Body of pancreas (tissue), 4 donors: ENCODE measurements at regions not wholly inside any gene's neighbourhood (a gene's known extent, or its start where the extent isn't known, plus 50 kb on each side); places are given as distances from the start of the nearest gene placed in this dataset.

ENCODE experiments used
- ATAC-seq: fragments of 150-250 bp; one replicate; pipeline ENCODE4 v1.9.1; 2016
- DNase-seq, 4 donors: peaks; one replicate each; pipeline ENCODE4 v3.0.0-alpha.2; 2019
- H3K27ac ChIP-seq, 4 donors: fragments of 200-600 bp; sonication (generic); 1 replicate in 3 of 4; 2 replicates in 1 of 4; pipeline versions ENCODE4 v1.5.1 to v1.6.1; 2016 to 2019; ENCODE audit warnings: mild to moderate bottlenecking in 1 of 4, mixed read lengths in 1 of 4, moderate library complexity in 1 of 4
- H3K27me3 ChIP-seq, 2 donors: fragments of 200-600 bp; sonication (generic); one replicate each; pipeline ENCODE4 v1.6.0; 2016; ENCODE audit warnings: mild to moderate bottlenecking in 1 of 2
- H3K36me3 ChIP-seq, 2 donors: fragments of 200-600 bp; sonication (generic); replicated peaks in 1 of 2; 2 replicates each; pipeline ENCODE4 v1.5.1; 2016; ENCODE audit warnings: low read depth in 2 of 2; ENCODE audit not compliant: insufficient read depth in 1 of 2
- H3K4me1 ChIP-seq: fragments of 200-600 bp; sonication (generic); one replicate; pipeline ENCODE4 v1.6.0; 2016
- H3K4me3 ChIP-seq, 2 donors: fragments of 200-600 bp; sonication (generic); 1 replicate in 1 of 2; 2 replicates in 1 of 2; pipeline ENCODE4 v1.5.1; 2016 to 2019
- H3K9me3 ChIP-seq, 3 donors: fragments of 200-600 bp; sonication (generic); 1 replicate in 2 of 3; 2 replicates in 1 of 3; pipeline ENCODE4 v1.5.1; 2016
- CTCF ChIP-seq, 7 experiments: fragments of 450-650 bp in 4 of 7; fragments of 200-600 bp in 3 of 7; sonication (generic) in 3 of 7; IDR thresholded peaks; one replicate each; pipeline ENCODE4 v1.5.1; 2016 to 2019; ENCODE audit warnings: antibody characterized with exemption in 7 of 7
- POLR2A ChIP-seq, 3 donors: fragments of 450-650 bp; IDR thresholded peaks; one replicate each; pipeline ENCODE4 v1.6.1; 2016; ENCODE audit warnings: antibody characterized with exemption in 3 of 3, mild to moderate bottlenecking in 2 of 3
- WGBS, 2 donors: methylation state at CpG; one replicate each; pipeline ENCODE4 v1.1.5; 2017; 5-methylcytosine and 5-hydroxymethylcytosine counted together
- intact Hi-C: fragments of 100-400 bp; cut with DNase I; formaldehyde crosslinking; loops from one replicate; pipeline ENCODE4 v1.15.1; 2023

GRCh38 chr21:16154951-16155635, 425.3 kb downstream of the USP25 start:
- 49 to 54% methylated on average over 2 of the region's 2 CpGs for WGBS, 2 donors
- TF ChIP-seq CTCF (IDR thresholded peaks at IDR 0.05) = no peak
- TF ChIP-seq POLR2A (IDR thresholded peaks at IDR 0.05) = no peak
- H3K27me3 ChIP-seq = no peaks in the 10 kb centered on the region
- DNase-seq (no peak), ATAC-seq (no peak)
- H3K4me1 ChIP-seq = no peaks in the 10 kb centered on the region
- no peaks in the 10 kb centered on the region for H3K9me3 ChIP-seq
- H3K4me3 ChIP-seq = no peak overlapping the region
- intact Hi-C loops = no loop called here
- H3K27ac ChIP-seq = no peak overlapping the region
- no peaks in the 10 kb centered on the region for H3K36me3 ChIP-seq

GRCh38 chr21:16156841-16157489, 427.2 kb downstream of the USP25 start:
- H3K4me3 ChIP-seq = no peak overlapping the region
- H3K27me3 ChIP-seq = no peaks in the 10 kb centered on the region
- ATAC-seq (no peak), DNase-seq (no peak)
- no peaks in the 10 kb centered on the region for H3K4me1 ChIP-seq
- H3K9me3 ChIP-seq = no peaks in the 10 kb centered on the region
- intact Hi-C loops = no loop called here
- no peak for TF ChIP-seq CTCF (IDR thresholded peaks at IDR 0.05)
- no peak for TF ChIP-seq POLR2A (IDR thresholded peaks at IDR 0.05)
- H3K27ac ChIP-seq = no peak overlapping the region
- H3K36me3 ChIP-seq = no peaks in the 10 kb centered on the region

GRCh38 chr21:16159213-16159970, 429.6 kb downstream of the USP25 start:
- ATAC-seq (no peak), DNase-seq (no peak)
- H3K27ac ChIP-seq = no peak overlapping the region
- H3K4me3 ChIP-seq = no peak overlapping the region
- no peaks in the 10 kb centered on the region for H3K4me1 ChIP-seq
- no peak for TF ChIP-seq CTCF (IDR thresholded peaks at IDR 0.05)
- no peak for TF ChIP-seq POLR2A (IDR thresholded peaks at IDR 0.05)
- no peaks in the 10 kb centered on the region for H3K9me3 ChIP-seq
- 79 to 80% methylated on average over 5 of the region's 5 CpGs for WGBS, 2 donors
- no peaks in the 10 kb centered on the region for H3K36me3 ChIP-seq
- H3K27me3 ChIP-seq = no peaks in the 10 kb centered on the region
- intact Hi-C loops = no loop called here

- H3K27me3 ChIP-seq = no peaks in the 10 kb centered on the region
- intact Hi-C loops = no loop called here
- no peak for ATAC-seq
Measured at GRCh38 chr21:16159971-16160350, 430.2 kb downstream of the USP25 start.

More at GRCh38 chr21:16159971-16160350, 430.2 kb downstream of the USP25 start:
- whole genome bisulfite sequencing, 2 donors = 45 to 55% methylated on average over 2 of the region's 2 CpGs
- no peak overlapping the region for H3K4me3 ChIP-seq
- H3K36me3 ChIP-seq = no peaks in the 10 kb centered on the region
- DNase-seq = no peak
- H3K9me3 ChIP-seq = no peaks in the 10 kb centered on the region
- H3K4me1 ChIP-seq = no peaks in the 10 kb centered on the region
- TF ChIP-seq POLR2A (IDR thresholded peaks at IDR 0.05) (no peak), CTCF (IDR thresholded peaks at IDR 0.05) (no peak)
- H3K27ac ChIP-seq = no peak overlapping the region
